ENCODE measurements at regions not wholly inside any gene's neighbourhood (a gene's known extent, or its start where the extent isn't known, plus 50 kb on each side); places are given as distances from the start of the nearest gene placed in this dataset.
A peak's percentile ranks its signal among the peaks of the same experiment; 100 is the strongest.

GRCh38 chr6:21457647-21458046 is 135.9 kb upstream of the SOX4 start:
- ChIA-PET CTCF (interaction anchor here (0.7 kb wide), 1 partner anchor 131 kb away, joined by 3 read pairs; no protein-coding TSS in a partner anchor), POLR2A (interaction anchor here (1.0 kb wide), 2 partner anchors 11 to 136 kb away, joined by 4 read pairs; no protein-coding TSS in a partner anchor)
- H3K4me1 ChIP-seq = 0 out of 2 replicates have a peak, but pooled peaks cover 10% of the 10 kb centered on the region

DNA sequence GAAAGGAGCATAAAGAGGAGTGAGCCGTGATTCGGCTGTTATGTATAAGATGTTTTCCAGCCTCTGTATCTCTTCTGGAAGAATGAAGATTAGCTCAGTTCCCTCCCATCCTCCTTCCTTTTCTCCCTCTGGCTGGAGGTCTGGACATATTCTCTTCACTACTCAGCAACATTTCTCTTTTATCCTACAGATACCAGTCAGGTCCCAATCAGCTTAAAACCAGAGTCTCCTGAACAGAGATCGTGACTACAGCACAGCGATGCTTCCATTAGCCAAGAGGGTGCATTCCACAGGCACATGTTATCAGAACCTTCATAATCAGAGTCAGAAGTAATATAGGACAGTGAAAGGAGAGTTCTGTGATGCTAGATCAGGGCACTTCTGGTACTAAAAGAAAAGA is 133.9 kb upstream of the SOX4 start:
- no peaks in the 10 kb centered on the region for H3K27me3 Mint-ChIP-seq (ENCODE audit: insufficient read depth, unreplicated experiment)
- H3K4me3 ChIP-seq (ENCODE audit: low read depth, low read length) = no peak overlapping the region
- no peaks in the 10 kb centered on the region for H3K9me3 ChIP-seq
- TF ChIP-seq, protein P1, sequence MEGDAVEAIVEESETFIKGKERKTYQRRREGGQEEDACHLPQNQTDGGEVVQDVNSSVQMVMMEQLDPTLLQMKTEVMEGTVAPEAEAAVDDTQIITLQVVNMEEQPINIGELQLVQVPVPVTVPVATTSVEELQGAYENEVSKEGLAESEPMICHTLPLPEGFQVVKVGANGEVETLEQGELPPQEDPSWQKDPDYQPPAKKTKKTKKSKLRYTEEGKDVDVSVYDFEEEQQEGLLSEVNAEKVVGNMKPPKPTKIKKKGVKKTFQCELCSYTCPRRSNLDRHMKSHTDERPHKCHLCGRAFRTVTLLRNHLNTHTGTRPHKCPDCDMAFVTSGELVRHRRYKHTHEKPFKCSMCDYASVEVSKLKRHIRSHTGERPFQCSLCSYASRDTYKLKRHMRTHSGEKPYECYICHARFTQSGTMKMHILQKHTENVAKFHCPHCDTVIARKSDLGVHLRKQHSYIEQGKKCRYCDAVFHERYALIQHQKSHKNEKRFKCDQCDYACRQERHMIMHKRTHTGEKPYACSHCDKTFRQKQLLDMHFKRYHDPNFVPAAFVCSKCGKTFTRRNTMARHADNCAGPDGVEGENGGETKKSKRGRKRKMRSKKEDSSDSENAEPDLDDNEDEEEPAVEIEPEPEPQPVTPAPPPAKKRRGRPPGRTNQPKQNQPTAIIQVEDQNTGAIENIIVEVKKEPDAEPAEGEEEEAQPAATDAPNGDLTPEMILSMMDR (IDR thresholded peaks at IDR 0.05; ENCODE audit: insufficient read depth in 1 of 2, low read depth in 1 of 2, low read length in 1 of 2, severe bottlenecking in 1 of 2, unreplicated experiment in 1 of 2) = no peak
- no TSS peak for BruUV-seq (replicated peaks)
- no peaks in the 10 kb centered on the region for H3K27me3 ChIP-seq (replicated peaks; ENCODE audit: control insufficient read depth, insufficient read depth, low read length)
- intact Hi-C loops (cut with micrococcal nuclease; ENCODE audit: unreplicated experiment) = no loop called here
- no peaks in the 10 kb centered on the region for H3K9me3 Mint-ChIP-seq (ENCODE audit: unreplicated experiment)
- ChIA-PET POLR2A (no interaction called here), CTCF (no interaction called here)
- 0 out of 2 replicates have a peak, but pooled peaks cover 7% of the 10 kb centered on the region for H3K4me1 ChIP-seq
- peaks cover 7% of the 10 kb centered on the region for H3K4me1 Mint-ChIP-seq (ENCODE audit: low read depth, unreplicated experiment)
- H3K27ac Mint-ChIP-seq (ENCODE audit: unreplicated experiment) = no peak overlapping the region
- DNase-seq = no peak
- H3K36me3 ChIP-seq (ENCODE audit: control insufficient read depth, insufficient read depth, low read length) = no peaks in the 10 kb centered on the region
- H3K4me3 Mint-ChIP-seq (ENCODE audit: unreplicated experiment) = no peak overlapping the region
- H3K36me3 Mint-ChIP-seq (ENCODE audit: insufficient read depth, unreplicated experiment) = no peaks in the 10 kb centered on the region

More at GRCh38 chr6:21457647-21458046, 135.9 kb upstream of the SOX4 start:
- Mint-ChIP-seq H3K36me3 (ENCODE audit: insufficient read depth, unreplicated experiment) (no peaks in the 10 kb centered on the region), H3K27me3 (ENCODE audit: insufficient read depth, unreplicated experiment) (no peaks in the 10 kb centered on the region), H3K4me3 (ENCODE audit: unreplicated experiment) (peak overlapping the region; percentile 86), H3K4me1 (ENCODE audit: low read depth, unreplicated experiment) (peaks cover 8% of the 10 kb centered on the region), H3K27ac (ENCODE audit: unreplicated experiment) (peak overlapping the region; percentile 85), H3K9me3 (ENCODE audit: unreplicated experiment) (no peaks in the 10 kb centered on the region)
- Histone ChIP-seq H3K9me3 (no peaks in the 10 kb centered on the region), H3K36me3 (ENCODE audit: control insufficient read depth, insufficient read depth, low read length) (no peaks in the 10 kb centered on the region), H3K27me3 (replicated peaks; ENCODE audit: control insufficient read depth, insufficient read depth, low read length) (no peaks in the 10 kb centered on the region), H3K4me3 (ENCODE audit: low read depth, low read length) (peak overlapping the region; percentile 40)
- no TSS peak for BruUV-seq (replicated peaks)
- intact Hi-C loops (cut with micrococcal nuclease; ENCODE audit: unreplicated experiment) = loop anchor here (2.0 kb wide), 1 partner anchor 129 kb away; no protein-coding TSS in a partner anchor
- DNase-seq = peak; percentile 73 to 75
- TF ChIP-seq, protein P1 (IDR thresholded peaks at IDR 0.05; ENCODE audit: insufficient read depth in 1 of 2, low read depth in 1 of 2, low read length in 1 of 2, severe bottlenecking in 1 of 2, unreplicated experiment in 1 of 2) = no peak

DNA sequence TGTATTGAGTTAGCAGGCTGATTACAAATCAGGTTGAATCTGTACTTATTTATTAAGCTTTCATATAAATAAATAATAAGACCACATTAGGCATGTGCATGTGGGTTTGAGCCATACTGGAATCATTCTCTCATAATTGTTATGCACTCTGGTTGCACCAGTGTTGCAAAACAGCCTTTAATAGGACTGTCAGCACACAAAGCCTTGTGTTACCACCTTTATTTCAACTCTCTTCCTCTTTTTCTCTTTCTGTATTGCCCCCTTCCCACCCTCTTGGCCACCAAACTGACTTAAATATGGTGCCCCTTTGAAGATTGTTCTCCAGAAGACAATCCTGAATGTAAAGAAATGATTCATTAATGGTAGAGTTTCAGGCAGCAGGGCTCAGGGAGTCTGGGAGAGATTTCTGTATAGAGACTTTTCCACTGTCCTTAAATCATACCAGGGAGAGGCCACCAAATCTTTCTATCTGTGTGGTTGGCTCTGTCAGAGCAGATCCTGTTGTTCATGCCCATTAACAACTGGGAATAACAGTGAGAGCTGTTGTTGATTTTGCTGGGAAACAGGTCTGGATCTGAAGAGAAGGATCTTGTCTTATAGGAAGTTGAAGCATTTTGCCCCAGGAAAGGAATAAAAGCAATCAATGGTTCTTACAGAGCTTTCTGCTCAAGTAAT is 131.6 kb upstream of the SOX4 start:
- H3K27ac Mint-ChIP-seq (ENCODE audit: unreplicated experiment) = no peak overlapping the region
- no peaks in the 10 kb centered on the region for H3K4me1 Mint-ChIP-seq (ENCODE audit: low read depth, unreplicated experiment)
- H3K36me3 Mint-ChIP-seq (ENCODE audit: insufficient read depth, unreplicated experiment) = no peaks in the 10 kb centered on the region
- intact Hi-C loops (cut with micrococcal nuclease; ENCODE audit: unreplicated experiment) = no loop called here
- no peaks in the 10 kb centered on the region for H3K36me3 ChIP-seq (ENCODE audit: control insufficient read depth, insufficient read depth, low read length)
- H3K9me3 ChIP-seq = no peaks in the 10 kb centered on the region
- H3K27me3 ChIP-seq (replicated peaks; ENCODE audit: control insufficient read depth, insufficient read depth, low read length) = no peaks in the 10 kb centered on the region
- H3K9me3 Mint-ChIP-seq (ENCODE audit: unreplicated experiment) = no peaks in the 10 kb centered on the region
- DNase-seq = no peak
- H3K4me3 ChIP-seq (ENCODE audit: low read depth, low read length) = no peak overlapping the region
- TF ChIP-seq, protein P1 (IDR thresholded peaks at IDR 0.05; ENCODE audit: insufficient read depth in 1 of 2, low read depth in 1 of 2, low read length in 1 of 2, severe bottlenecking in 1 of 2, unreplicated experiment in 1 of 2) = no peak
- 0 out of 2 replicates have a peak, but pooled peaks cover 7% of the 10 kb centered on the region for H3K4me1 ChIP-seq
- BruUV-seq (replicated peaks) = no TSS peak
- no peak overlapping the region for H3K4me3 Mint-ChIP-seq (ENCODE audit: unreplicated experiment)
- ChIA-PET POLR2A (no interaction called here), CTCF (no interaction called here)
- no peaks in the 10 kb centered on the region for H3K27me3 Mint-ChIP-seq (ENCODE audit: insufficient read depth, unreplicated experiment)
